OCI-LY7 (cell line): ENCODE measurements at regions not wholly inside any gene's neighbourhood (a gene's known extent, or its start where the extent isn't known, plus 50 kb on each side); places are given as distances from the start of the nearest gene placed in this dataset.

ENCODE experiments used
- BruUV-seq: library from RNA; stranded (reverse); fragments of 400-500 nt; replicated peaks from 2 replicates; lab custom pipeline; 2021; lab: Mats Ljungman, UMichigan
- CTCF ChIA-PET: fragments of 300-600 bp; sonication (Branson Sonifier 250); formaldehyde crosslinking; loops from one replicate; lab custom pipeline; 2022; ENCODE audit warnings: antibody characterized with exemption; ENCODE audit not compliant: unreplicated experiment; lab: Charles Lee
- POLR2A ChIA-PET: fragments of 300-600 bp; sonication (Branson Sonifier 250); formaldehyde crosslinking; loops from one replicate; lab custom pipeline; 2022; ENCODE audit warnings: antibody characterized with exemption; lab: Charles Lee
- DNase-seq: peaks from one replicate; pipeline ENCODE4 v3.0.0-alpha.2; 2015; ENCODE audit warnings: low spot score
- H2AFZ ChIP-seq: fragments of 200-600 bp; sonication (generic), shearing (Covaris generic); 2 replicates; pipeline ENCODE4 v1.6.1; 2014; ENCODE audit warnings: mild to moderate bottlenecking, antibody characterized with exemption, low read length, moderate library complexity
- H3K27ac ChIP-seq: fragments of 200-600 bp; sonication (generic); 2 replicates; pipeline ENCODE4 v1.5.1; 2014; ENCODE audit warnings: mixed run types, low read depth, mild to moderate bottlenecking, moderate library complexity, low read length, inconsistent platforms; ENCODE audit not compliant: poor library complexity, severe bottlenecking
- H3K36me3 ChIP-seq: fragments of 200-600 bp; sonication (generic); 2 replicates; pipeline ENCODE4 v1.6.1; 2014; ENCODE audit warnings: mild to moderate bottlenecking, antibody characterized with exemption, low read length, moderate library complexity, mixed read lengths; ENCODE audit not compliant: insufficient read depth
- H3K4me1 ChIP-seq: fragments of 200-600 bp; sonication (generic); 2 replicates; pipeline ENCODE4 v1.5.1; 2014; ENCODE audit warnings: mild to moderate bottlenecking, low read length; ENCODE audit not compliant: insufficient read depth, poor library complexity, severe bottlenecking
- H3K4me2 ChIP-seq: fragments of 200-600 bp; sonication (generic); 2 replicates; pipeline ENCODE4 v1.6.1; 2014; ENCODE audit warnings: mild to moderate bottlenecking, low read length
- H3K4me3 ChIP-seq: fragments of 200-600 bp; sonication (generic); 2 replicates; pipeline ENCODE4 v1.5.1; 2014; ENCODE audit warnings: mild to moderate bottlenecking, low read depth, low read length; ENCODE audit not compliant: poor library complexity, severe bottlenecking
- H3K79me2 ChIP-seq: fragments of 200-600 bp; sonication (generic); 2 replicates; pipeline ENCODE4 v1.6.1; 2016; ENCODE audit warnings: low read depth, mild to moderate bottlenecking, low read length, moderate library complexity, mixed read lengths; ENCODE audit not compliant: insufficient read depth
- H3K9me2 ChIP-seq: fragments of 200-600 bp; sonication (generic); 2 replicates; pipeline ENCODE4 v1.6.1; 2016; ENCODE audit warnings: mild to moderate bottlenecking, low read length, mixed read lengths; ENCODE audit not compliant: insufficient read depth
- H3K9me3 ChIP-seq: fragments of 200-600 bp; sonication (generic); 2 replicates; pipeline ENCODE4 v1.6.1; 2014; ENCODE audit warnings: mild to moderate bottlenecking, mixed run types, low read length, mixed read lengths
- H4K20me1 ChIP-seq: fragments of 200-600 bp; sonication (generic); 2 replicates; pipeline ENCODE4 v1.6.1; 2014; ENCODE audit warnings: mild to moderate bottlenecking, antibody characterized with exemption, low read length, moderate library complexity, mixed read lengths; ENCODE audit not compliant: insufficient read depth
- CTCF ChIP-seq: fragments of 200-600 bp; sonication (generic); conservative IDR thresholded peaks from 2 replicates; pipeline ENCODE4 v1.5.1; 2014; ENCODE audit warnings: mild to moderate bottlenecking, antibody characterized with exemption, low read length, moderate library complexity, mixed read lengths
- EZH2phosphoT487 ChIP-seq: fragments of 200-600 bp; sonication (generic); IDR thresholded peaks from 2 replicates; pipeline ENCODE4 v1.6.1; 2018; ENCODE audit warnings: low read depth, borderline replicate concordance, mild to moderate bottlenecking, mixed run types, antibody characterized with exemption, low read length, moderate library complexity, mixed read lengths
- intact Hi-C: fragments of 100-400 bp; cut with micrococcal nuclease; formaldehyde crosslinking; loops from one replicate; pipeline ENCODE4 v1.10.0; 2022; ENCODE audit not compliant: unreplicated experiment

DNA sequence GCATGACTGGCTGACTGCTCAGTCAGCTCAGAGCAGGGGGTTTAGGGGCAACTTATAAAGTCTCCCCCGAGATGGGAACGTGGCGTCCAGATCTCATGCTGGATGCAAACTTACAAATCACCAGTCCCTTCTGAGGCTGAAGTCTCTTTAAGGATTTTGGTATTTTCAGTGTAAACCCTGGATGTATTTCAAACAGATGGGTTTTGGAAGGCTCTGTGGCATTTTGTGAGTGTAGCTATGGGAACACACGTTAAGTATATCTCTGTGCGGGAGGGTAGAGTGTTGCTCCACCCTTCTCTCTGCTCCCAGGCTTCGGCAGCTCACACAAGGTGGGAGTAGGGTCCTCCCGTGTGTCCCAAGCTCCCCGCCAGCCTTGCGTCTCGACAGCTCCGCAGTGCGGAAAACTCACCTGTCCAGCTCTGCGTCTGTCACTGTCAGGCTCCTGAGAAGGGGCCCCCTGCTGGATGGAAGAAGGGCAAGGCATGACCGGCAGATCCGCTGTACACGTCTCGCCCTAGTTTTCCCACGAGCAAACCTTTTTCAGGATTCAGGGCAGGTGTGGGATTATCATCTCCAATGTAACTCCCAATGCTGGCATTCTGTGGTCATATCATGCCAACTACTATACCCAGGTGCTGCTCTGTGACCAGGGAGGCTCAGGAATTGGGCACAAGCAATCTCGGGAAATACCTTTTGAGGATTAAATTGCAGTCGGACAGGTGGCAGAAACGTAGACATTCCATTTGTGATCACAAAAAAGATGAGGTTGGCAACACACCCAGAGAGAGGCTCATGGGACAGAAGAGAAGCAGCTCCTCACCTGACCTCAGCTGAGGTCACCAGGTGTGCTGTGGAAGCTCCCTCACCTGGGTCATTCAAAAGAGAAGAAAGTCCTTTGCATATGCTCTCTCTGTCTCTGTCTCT lies 313.9 kb upstream of the B3GAT1 start:
- Histone ChIP-seq H3K4me1 (no peaks in the 10 kb centered on the region), H3K9me3 (no peaks in the 10 kb centered on the region), H4K20me1 (no peaks in the 10 kb centered on the region), H2AFZ (no peak overlapping the region), H3K79me2 (no peaks in the 10 kb centered on the region), H3K4me2 (no peak overlapping the region), H3K4me3 (no peak overlapping the region), H3K27ac (no peak overlapping the region), H3K36me3 (no peaks in the 10 kb centered on the region), H3K9me2 (no peaks in the 10 kb centered on the region)
- intact Hi-C loops, result no loop called here
- CTCF ChIA-PET, result no interaction called here
- TF ChIP-seq EZH2phosphoT487 (no peak), CTCF (0 out of 2 replicates have a peak, but pooled peaks have one; percentile 20)
- BruUV-seq, result no TSS peak
- no peak for DNase-seq
- POLR2A ChIA-PET, result no interaction called here

GRCh38 chr11:134725211-134725610 lies 313.2 kb upstream of the B3GAT1 start:
- Histone ChIP-seq H3K4me1 (no peaks in the 10 kb centered on the region), H3K27ac (no peak overlapping the region), H4K20me1 (no peaks in the 10 kb centered on the region), H3K4me2 (no peak overlapping the region), H3K36me3 (no peaks in the 10 kb centered on the region), H3K4me3 (no peak overlapping the region), H3K9me3 (no peaks in the 10 kb centered on the region), H3K9me2 (no peaks in the 10 kb centered on the region), H3K79me2 (no peaks in the 10 kb centered on the region), H2AFZ (no peak overlapping the region)
- ChIA-PET CTCF (no interaction called here), POLR2A (no interaction called here)
- DNase-seq, result no peak
- TF ChIP-seq CTCF, result no peak
- TF ChIP-seq EZH2phosphoT487, result no peak
- intact Hi-C loops, result no loop called here
- BruUV-seq, result no TSS peak

GRCh38 chr11:134724779-134725140 lies 312.7 kb upstream of the B3GAT1 start:
- no peaks in the 10 kb centered on the region for H3K36me3 ChIP-seq
- no peak overlapping the region for H3K27ac ChIP-seq
- H3K9me2 ChIP-seq, result no peaks in the 10 kb centered on the region
- H4K20me1 ChIP-seq, result no peaks in the 10 kb centered on the region
- DNase-seq, result no peak
- no TSS peak for BruUV-seq
- no peaks in the 10 kb centered on the region for H3K4me1 ChIP-seq
- H3K79me2 ChIP-seq, result no peaks in the 10 kb centered on the region
- ChIA-PET CTCF (no interaction called here), POLR2A (no interaction called here)
- intact Hi-C loops, result no loop called here
- TF ChIP-seq EZH2phosphoT487 (no peak), CTCF (no peak)
- no peaks in the 10 kb centered on the region for H3K9me3 ChIP-seq
- no peak overlapping the region for H3K4me2 ChIP-seq
- no peak overlapping the region for H2AFZ ChIP-seq
- H3K4me3 ChIP-seq, result no peak overlapping the region
